Endodermal cell (in vitro differentiated cells): ENCODE measurements at regions not wholly inside any gene's neighbourhood (a gene's known extent, or its start where the extent isn't known, plus 50 kb on each side); places are given as distances from the start of the nearest gene placed in this dataset.

Experiments used
- DNase-seq: peaks from one replicate; pipeline ENCODE4 v3.0.0-alpha.2; 2017
- H3K27ac ChIP-seq: 2 replicates; pipeline ENCODE4 v1.5.1; 2013; ENCODE audit warnings: mild to moderate bottlenecking, low read depth, low read length, moderate library complexity
- H3K27me3 ChIP-seq: 2 replicates; pipeline ENCODE4 v1.6.1; 2013; ENCODE audit warnings: mild to moderate bottlenecking, low read length, moderate library complexity; ENCODE audit not compliant: insufficient read depth, control insufficient read depth, poor library complexity, severe bottlenecking
- H3K36me3 ChIP-seq: 2 replicates; pipeline ENCODE4 v1.7.0; 2013; ENCODE audit warnings: mild to moderate bottlenecking, low read length, moderate library complexity; ENCODE audit not compliant: control insufficient read depth, insufficient read depth
- H3K4me1 ChIP-seq: one replicate; pipeline ENCODE4 v1.7.0; 2013; ENCODE audit warnings: low read length; ENCODE audit not compliant: control insufficient read depth, insufficient read depth
- H3K4me3 ChIP-seq: 2 replicates; pipeline ENCODE4 v1.5.1; 2013; ENCODE audit warnings: mild to moderate bottlenecking, low read length, moderate library complexity
- H3K9ac ChIP-seq: 2 replicates; pipeline ENCODE4 v1.6.1; 2013; ENCODE audit warnings: mild to moderate bottlenecking, low read length, moderate library complexity; ENCODE audit not compliant: poor library complexity, severe bottlenecking; ENCODE audit errors: extremely low read depth
- H3K9me3 ChIP-seq: 2 replicates; pipeline ENCODE4 v1.6.1; 2013; ENCODE audit warnings: mild to moderate bottlenecking, low read length, moderate library complexity; ENCODE audit not compliant: control insufficient read depth
- H3K27ac Mint-ChIP-seq: 2 replicates; pipeline ENCODE4 v1.8.0; 2020; ENCODE audit warnings: mixed read lengths
- H3K27me3 Mint-ChIP-seq: 2 replicates; pipeline ENCODE4 v1.8.0; 2021; ENCODE audit warnings: mild to moderate bottlenecking, mixed read lengths; ENCODE audit not compliant: insufficient read depth
- H3K36me3 Mint-ChIP-seq: 2 replicates; pipeline ENCODE4 v1.8.0; 2020; ENCODE audit warnings: low read depth, mixed read lengths
- H3K4me1 Mint-ChIP-seq: 2 replicates; pipeline ENCODE4 v1.8.0; 2020; ENCODE audit warnings: mixed read lengths
- H3K4me3 Mint-ChIP-seq: 2 replicates; pipeline ENCODE4 v1.8.0; 2020; ENCODE audit warnings: mild to moderate bottlenecking, moderate library complexity, mixed read lengths
- H3K9me3 Mint-ChIP-seq: 2 replicates; pipeline ENCODE4 v1.8.0; 2020; ENCODE audit warnings: mild to moderate bottlenecking, mixed read lengths
- WGBS, 2 experiments: methylation state at CpG; one replicate each; pipeline versions ENCODE4 v1.1.5 to v1.1.7; 2013; ENCODE audit warnings: missing lambda C conversion rate in 2 of 2, mixed read lengths in 1 of 2; ENCODE audit not compliant: insufficient coverage in 1 of 2, insufficient read length in 1 of 2; 5-methylcytosine and 5-hydroxymethylcytosine counted together
- TF ChIP-seq, protein P1 (sequence below): fragments of 200-600 bp; sonication (generic); conservative IDR thresholded peaks from 2 replicates; pipeline ENCODE4 v1.5.0; 2021; ENCODE audit warnings: antibody characterized with exemption, mild to moderate bottlenecking

DNA sequence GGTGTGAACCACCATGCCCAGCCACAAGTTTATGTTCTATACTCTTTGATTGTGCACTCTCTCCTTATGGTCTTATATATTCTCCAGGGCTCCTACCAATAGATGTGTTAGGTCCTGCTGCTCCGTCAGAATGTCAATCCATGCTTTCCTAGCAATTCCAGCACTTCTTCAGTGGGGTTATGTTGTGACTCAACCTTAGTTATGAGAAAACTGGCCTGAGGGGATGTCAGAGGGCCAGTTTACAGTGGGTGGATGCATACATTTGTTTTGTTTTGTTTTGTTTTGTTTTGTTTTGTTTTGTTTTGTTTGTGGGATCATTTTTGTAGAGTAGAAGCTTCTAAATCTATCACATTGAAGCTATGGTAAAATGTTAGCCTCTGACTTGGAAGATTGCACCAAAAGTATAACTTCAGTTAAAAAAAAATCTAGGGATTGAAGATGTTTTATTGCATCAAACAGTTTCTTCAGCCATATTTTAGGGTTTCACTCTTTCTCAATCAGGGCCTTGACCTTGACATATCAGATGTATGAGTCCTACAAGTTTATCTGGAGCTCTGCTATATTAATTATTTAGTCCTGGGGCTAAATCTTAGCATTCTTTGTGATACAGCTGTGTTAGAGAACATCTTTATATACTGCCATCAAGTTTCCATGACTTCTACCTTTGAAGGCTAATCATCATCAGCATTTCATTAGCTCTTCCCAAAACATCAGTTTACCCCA, 191.6 kb upstream of the CNTN5 start:
- Histone ChIP-seq H3K36me3 (no peaks in the 10 kb centered on the region), H3K9ac (no peak overlapping the region), H3K4me3 (no peak overlapping the region), H3K4me1 (no peaks in the 10 kb centered on the region), H3K9me3 (no peaks in the 10 kb centered on the region), H3K27ac (no peak overlapping the region), H3K27me3 (no peaks in the 10 kb centered on the region)
- H3K27ac Mint-ChIP-seq = no peak overlapping the region
- WGBS, 2 experiments = 84% methylated on average over 1 of the region's 1 CpG; no CpG with 5 or more reads in 1 of the 2 experiments
- no peak for DNase-seq
- no peaks in the 10 kb centered on the region for H3K4me1 Mint-ChIP-seq
- no peaks in the 10 kb centered on the region for H3K9me3 Mint-ChIP-seq
- no peak overlapping the region for H3K4me3 Mint-ChIP-seq
- TF ChIP-seq, protein P1, sequence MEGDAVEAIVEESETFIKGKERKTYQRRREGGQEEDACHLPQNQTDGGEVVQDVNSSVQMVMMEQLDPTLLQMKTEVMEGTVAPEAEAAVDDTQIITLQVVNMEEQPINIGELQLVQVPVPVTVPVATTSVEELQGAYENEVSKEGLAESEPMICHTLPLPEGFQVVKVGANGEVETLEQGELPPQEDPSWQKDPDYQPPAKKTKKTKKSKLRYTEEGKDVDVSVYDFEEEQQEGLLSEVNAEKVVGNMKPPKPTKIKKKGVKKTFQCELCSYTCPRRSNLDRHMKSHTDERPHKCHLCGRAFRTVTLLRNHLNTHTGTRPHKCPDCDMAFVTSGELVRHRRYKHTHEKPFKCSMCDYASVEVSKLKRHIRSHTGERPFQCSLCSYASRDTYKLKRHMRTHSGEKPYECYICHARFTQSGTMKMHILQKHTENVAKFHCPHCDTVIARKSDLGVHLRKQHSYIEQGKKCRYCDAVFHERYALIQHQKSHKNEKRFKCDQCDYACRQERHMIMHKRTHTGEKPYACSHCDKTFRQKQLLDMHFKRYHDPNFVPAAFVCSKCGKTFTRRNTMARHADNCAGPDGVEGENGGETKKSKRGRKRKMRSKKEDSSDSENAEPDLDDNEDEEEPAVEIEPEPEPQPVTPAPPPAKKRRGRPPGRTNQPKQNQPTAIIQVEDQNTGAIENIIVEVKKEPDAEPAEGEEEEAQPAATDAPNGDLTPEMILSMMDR = no peak
- no peaks in the 10 kb centered on the region for H3K27me3 Mint-ChIP-seq
- H3K36me3 Mint-ChIP-seq = no peaks in the 10 kb centered on the region

DNA sequence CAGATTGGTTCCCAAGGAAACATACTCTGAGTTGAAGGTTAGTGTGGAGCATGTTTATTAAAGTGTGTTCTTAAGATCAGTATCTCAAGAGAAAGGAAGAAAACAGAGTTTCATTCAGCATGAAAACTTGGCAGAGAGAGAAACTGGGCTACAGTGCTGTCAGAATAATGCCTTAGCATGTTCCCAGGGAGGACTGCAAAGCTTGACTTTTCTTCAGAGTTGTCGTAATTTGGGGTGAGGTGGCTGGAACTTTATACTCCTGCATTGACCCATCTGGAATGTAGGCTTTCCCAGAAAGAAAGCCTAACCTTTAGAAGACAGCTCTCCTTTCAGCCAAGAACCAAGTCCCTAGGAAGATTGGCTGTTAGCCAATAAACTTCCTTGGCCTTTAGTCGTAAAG, 190.8 kb upstream of the CNTN5 start:
- no peaks in the 10 kb centered on the region for H3K36me3 ChIP-seq
- TF ChIP-seq, protein P1 = no peak
- no peak overlapping the region for H3K9ac ChIP-seq
- H3K4me1 ChIP-seq = no peaks in the 10 kb centered on the region
- Mint-ChIP-seq H3K9me3 (no peaks in the 10 kb centered on the region), H3K4me3 (no peak overlapping the region), H3K27ac (no peak overlapping the region), H3K36me3 (no peaks in the 10 kb centered on the region), H3K27me3 (no peaks in the 10 kb centered on the region), H3K4me1 (no peaks in the 10 kb centered on the region)
- no peaks in the 10 kb centered on the region for H3K9me3 ChIP-seq
- DNase-seq = no peak
- no peaks in the 10 kb centered on the region for H3K27me3 ChIP-seq
- H3K4me3 ChIP-seq = no peak overlapping the region
- H3K27ac ChIP-seq = no peak overlapping the region
- WGBS, 2 experiments = 92 to 100% methylated on average over 1 to 2 of the region's 2 CpGs

DNA sequence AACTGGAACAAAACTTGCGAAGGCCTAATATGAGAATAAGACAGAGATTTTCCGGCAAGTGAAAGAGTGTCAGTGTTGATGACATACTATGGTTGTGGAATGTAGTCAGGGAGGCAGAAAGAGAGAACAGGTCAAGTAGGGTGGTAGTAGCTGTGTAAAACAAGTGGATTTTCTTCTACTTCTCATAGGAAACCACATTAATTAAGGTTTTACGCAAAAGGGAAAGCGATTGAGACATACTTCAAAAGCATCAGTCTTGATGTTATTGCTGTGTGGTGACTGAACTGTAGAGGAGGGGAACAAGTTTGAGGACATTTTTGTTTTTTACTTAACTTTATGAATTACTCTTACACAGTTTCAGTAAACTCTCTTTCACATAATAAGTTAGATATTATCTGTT, 186.0 kb upstream of the CNTN5 start:
- H3K27me3 Mint-ChIP-seq = no peaks in the 10 kb centered on the region
- H3K9me3 Mint-ChIP-seq = no peaks in the 10 kb centered on the region
- Histone ChIP-seq H3K4me1 (no peaks in the 10 kb centered on the region), H3K27ac (no peak overlapping the region), H3K9ac (no peak overlapping the region), H3K36me3 (no peaks in the 10 kb centered on the region), H3K27me3 (no peaks in the 10 kb centered on the region), H3K9me3 (no peaks in the 10 kb centered on the region), H3K4me3 (no peak overlapping the region)
- no peak for DNase-seq
- H3K36me3 Mint-ChIP-seq = no peaks in the 10 kb centered on the region
- 96 to 98% methylated on average over 2 to 4 of the region's 4 CpGs for WGBS, 2 experiments
- no peak overlapping the region for H3K27ac Mint-ChIP-seq
- no peaks in the 10 kb centered on the region for H3K4me1 Mint-ChIP-seq
- no peak overlapping the region for H3K4me3 Mint-ChIP-seq
- TF ChIP-seq, protein P1 = no peak
